ENCODE measurements at regions not wholly inside any gene's neighbourhood (a gene's known extent, or its start where the extent isn't known, plus 50 kb on each side); places are given as distances from the start of the nearest gene placed in this dataset.

- ChIA-PET POLR2A (no interaction called here), CTCF (no interaction called here)
- ATAC-seq (no peak), DNase-seq (ENCODE audit: low spot score) (no peak)
- Mint-ChIP-seq H3K9me3 (no peaks in the 10 kb centered on the region), H3K36me3 (no peaks in the 10 kb centered on the region), H3K27ac (no peak overlapping the region), H3K4me1 (no peaks in the 10 kb centered on the region), H3K4me3 (no peak overlapping the region), H3K27me3 (ENCODE audit: low read depth) (no peaks in the 10 kb centered on the region)
- TF ChIP-seq ERG (CRISPR knock-in tag; IDR thresholded peaks at IDR 0.05) (no peak), ZNF317 (CRISPR knock-in tag; IDR thresholded peaks at IDR 0.05; ENCODE audit: borderline replicate concordance, low read depth) (no peak), TEAD4 (CRISPR knock-in tag; IDR thresholded peaks at IDR 0.05) (no peak), USF2 (CRISPR knock-in tag; IDR thresholded peaks at IDR 0.05) (peak; percentile 47; the same call in 1 of the 2 replicates), ZNF121 (CRISPR knock-in tag; IDR thresholded peaks at IDR 0.05) (no peak), ZNF671 (CRISPR knock-in tag; IDR thresholded peaks at IDR 0.05) (no peak)
Measured at GRCh38 chr1:213602796-213603486, 384.8 kb upstream of the PROX1 start.

- H3K4me3 Mint-ChIP-seq: no peak overlapping the region
- ChIA-PET POLR2A (no interaction called here), CTCF (no interaction called here)
- H3K4me1 Mint-ChIP-seq: no peaks in the 10 kb centered on the region
- ATAC-seq: no peak
- H3K27me3 Mint-ChIP-seq (ENCODE audit: low read depth): no peaks in the 10 kb centered on the region
- no peak overlapping the region for H3K27ac Mint-ChIP-seq
- H3K9me3 Mint-ChIP-seq: no peaks in the 10 kb centered on the region
- DNase-seq (ENCODE audit: low spot score): no peak
- TF ChIP-seq ATF1 (CRISPR knock-in tag; IDR thresholded peaks at IDR 0.05): no peak
- TF ChIP-seq, protein P1, sequence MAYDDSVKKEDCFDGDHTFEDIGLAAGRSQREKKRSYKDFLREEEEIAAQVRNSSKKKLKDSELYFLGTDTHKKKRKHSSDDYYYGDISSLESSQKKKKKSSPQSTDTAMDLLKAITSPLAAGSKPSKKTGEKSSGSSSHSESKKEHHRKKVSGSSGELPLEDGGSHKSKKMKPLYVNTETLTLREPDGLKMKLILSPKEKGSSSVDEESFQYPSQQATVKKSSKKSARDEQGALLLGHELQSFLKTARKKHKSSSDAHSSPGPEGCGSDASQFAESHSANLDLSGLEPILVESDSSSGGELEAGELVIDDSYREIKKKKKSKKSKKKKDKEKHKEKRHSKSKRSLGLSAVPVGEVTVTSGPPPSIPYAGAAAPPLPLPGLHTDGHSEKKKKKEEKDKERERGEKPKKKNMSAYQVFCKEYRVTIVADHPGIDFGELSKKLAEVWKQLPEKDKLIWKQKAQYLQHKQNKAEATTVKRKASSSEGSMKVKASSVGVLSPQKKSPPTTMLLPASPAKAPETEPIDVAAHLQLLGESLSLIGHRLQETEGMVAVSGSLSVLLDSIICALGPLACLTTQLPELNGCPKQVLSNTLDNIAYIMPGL (CRISPR knock-in tag; IDR thresholded peaks at IDR 0.05): no peak
- TF ChIP-seq CBFB (CRISPR knock-in tag; IDR thresholded peaks at IDR 0.05; ENCODE audit: low read depth): no peak
- TF ChIP-seq RELA (CRISPR knock-in tag; IDR thresholded peaks at IDR 0.05; ENCODE audit: borderline replicate concordance): no peak
- H3K36me3 Mint-ChIP-seq: no peaks in the 10 kb centered on the region
Measured at GRCh38 chr1:213604477-213604876, 383.3 kb upstream of the PROX1 start.

GRCh38 chr1:213605732-213606131 lies 382.0 kb upstream of the PROX1 start:
- Mint-ChIP-seq H3K9me3 (peaks cover 4% of the 10 kb centered on the region; the same call in 1 of the 2 replicates), H3K4me3 (no peak overlapping the region), H3K27ac (no peak overlapping the region), H3K27me3 (ENCODE audit: low read depth) (no peaks in the 10 kb centered on the region), H3K4me1 (no peaks in the 10 kb centered on the region), H3K36me3 (no peaks in the 10 kb centered on the region)
- ChIA-PET CTCF (no interaction called here), POLR2A (no interaction called here)
- ATAC-seq (no peak), DNase-seq (ENCODE audit: low spot score) (no peak)
- no peak for TF ChIP-seq ZNF396 (CRISPR knock-in tag; IDR thresholded peaks at IDR 0.05; ENCODE audit: borderline replicate concordance)
- no peak for TF ChIP-seq FOXP4 (CRISPR knock-in tag; IDR thresholded peaks at IDR 0.05)
- TF ChIP-seq, protein P2, sequence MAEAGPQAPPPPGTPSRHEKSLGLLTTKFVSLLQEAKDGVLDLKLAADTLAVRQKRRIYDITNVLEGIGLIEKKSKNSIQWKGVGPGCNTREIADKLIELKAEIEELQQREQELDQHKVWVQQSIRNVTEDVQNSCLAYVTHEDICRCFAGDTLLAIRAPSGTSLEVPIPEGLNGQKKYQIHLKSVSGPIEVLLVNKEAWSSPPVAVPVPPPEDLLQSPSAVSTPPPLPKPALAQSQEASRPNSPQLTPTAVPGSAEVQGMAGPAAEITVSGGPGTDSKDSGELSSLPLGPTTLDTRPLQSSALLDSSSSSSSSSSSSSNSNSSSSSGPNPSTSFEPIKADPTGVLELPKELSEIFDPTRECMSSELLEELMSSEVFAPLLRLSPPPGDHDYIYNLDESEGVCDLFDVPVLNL (CRISPR knock-in tag; IDR thresholded peaks at IDR 0.05; ENCODE audit: borderline replicate concordance, low read depth): no peak
- TF ChIP-seq, protein P3, sequence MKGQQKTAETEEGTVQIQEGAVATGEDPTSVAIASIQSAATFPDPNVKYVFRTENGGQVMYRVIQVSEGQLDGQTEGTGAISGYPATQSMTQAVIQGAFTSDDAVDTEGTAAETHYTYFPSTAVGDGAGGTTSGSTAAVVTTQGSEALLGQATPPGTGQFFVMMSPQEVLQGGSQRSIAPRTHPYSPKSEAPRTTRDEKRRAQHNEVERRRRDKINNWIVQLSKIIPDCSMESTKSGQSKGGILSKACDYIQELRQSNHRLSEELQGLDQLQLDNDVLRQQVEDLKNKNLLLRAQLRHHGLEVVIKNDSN (CRISPR knock-in tag; IDR thresholded peaks at IDR 0.05): no peak
- no peak for TF ChIP-seq TEAD1 (CRISPR knock-in tag; IDR thresholded peaks at IDR 0.05)
- TF ChIP-seq MAX (CRISPR knock-in tag; IDR thresholded peaks at IDR 0.05): no peak
- TF ChIP-seq ETV6 (CRISPR knock-in tag; IDR thresholded peaks at IDR 0.05): no peak
- no peak for TF ChIP-seq EMX1 (CRISPR knock-in tag; IDR thresholded peaks at IDR 0.05)
- TF ChIP-seq, protein P4, sequence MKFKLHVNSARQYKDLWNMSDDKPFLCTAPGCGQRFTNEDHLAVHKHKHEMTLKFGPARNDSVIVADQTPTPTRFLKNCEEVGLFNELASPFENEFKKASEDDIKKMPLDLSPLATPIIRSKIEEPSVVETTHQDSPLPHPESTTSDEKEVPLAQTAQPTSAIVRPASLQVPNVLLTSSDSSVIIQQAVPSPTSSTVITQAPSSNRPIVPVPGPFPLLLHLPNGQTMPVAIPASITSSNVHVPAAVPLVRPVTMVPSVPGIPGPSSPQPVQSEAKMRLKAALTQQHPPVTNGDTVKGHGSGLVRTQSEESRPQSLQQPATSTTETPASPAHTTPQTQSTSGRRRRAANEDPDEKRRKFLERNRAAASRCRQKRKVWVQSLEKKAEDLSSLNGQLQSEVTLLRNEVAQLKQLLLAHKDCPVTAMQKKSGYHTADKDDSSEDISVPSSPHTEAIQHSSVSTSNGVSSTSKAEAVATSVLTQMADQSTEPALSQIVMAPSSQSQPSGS (CRISPR knock-in tag; IDR thresholded peaks at IDR 0.05; ENCODE audit: borderline replicate concordance, low read depth): no peak
- no peak for TF ChIP-seq HMGA2 (CRISPR knock-in tag; IDR thresholded peaks at IDR 0.05)
- no peak for TF ChIP-seq ZSCAN18 (CRISPR knock-in tag; IDR thresholded peaks at IDR 0.05)
